NCI-H524 treated with DMSO at 0.1 percent for 48 hours (cell line): ENCODE measurements at regions not wholly inside any gene's neighbourhood (a gene's known extent, or its start where the extent isn't known, plus 50 kb on each side); places are given as distances from the start of the nearest gene placed in this dataset.
"Not testable (repeated sequence)": the region's sequence is repeated elsewhere in the genome, so short reads cannot be mapped to it uniquely, and the experiment has no call there.

Source experiments
- DNase-seq: peaks from one replicate; lab custom pipeline; 2025; lab: John Stamatoyannopoulos, UW

GRCh38 chr5:53219174-53219573 is 109.6 kb upstream of the MOCS2 start:
- DNase-seq, result no peak

DNA sequence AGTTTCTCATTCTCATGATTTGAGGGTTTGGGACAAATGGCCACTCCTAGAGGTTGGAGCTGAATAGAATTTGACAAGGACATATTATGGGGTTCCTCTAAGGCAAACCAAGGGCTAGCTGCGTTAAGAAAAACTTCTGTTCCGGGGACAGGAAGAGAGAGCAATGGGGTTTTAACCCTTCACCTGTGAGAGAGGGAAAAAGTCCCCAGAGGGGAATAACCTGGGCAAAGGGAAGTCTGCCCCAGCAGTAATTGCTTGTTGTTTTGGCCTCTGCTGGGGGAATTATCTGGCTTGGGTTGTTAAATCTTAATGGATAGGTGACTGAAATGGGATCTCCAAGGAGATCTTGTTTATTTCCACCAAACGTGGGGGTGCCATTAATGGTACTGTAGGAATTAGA is 110.1 kb upstream of the MOCS2 start:
- DNase-seq, result no peak

DNA sequence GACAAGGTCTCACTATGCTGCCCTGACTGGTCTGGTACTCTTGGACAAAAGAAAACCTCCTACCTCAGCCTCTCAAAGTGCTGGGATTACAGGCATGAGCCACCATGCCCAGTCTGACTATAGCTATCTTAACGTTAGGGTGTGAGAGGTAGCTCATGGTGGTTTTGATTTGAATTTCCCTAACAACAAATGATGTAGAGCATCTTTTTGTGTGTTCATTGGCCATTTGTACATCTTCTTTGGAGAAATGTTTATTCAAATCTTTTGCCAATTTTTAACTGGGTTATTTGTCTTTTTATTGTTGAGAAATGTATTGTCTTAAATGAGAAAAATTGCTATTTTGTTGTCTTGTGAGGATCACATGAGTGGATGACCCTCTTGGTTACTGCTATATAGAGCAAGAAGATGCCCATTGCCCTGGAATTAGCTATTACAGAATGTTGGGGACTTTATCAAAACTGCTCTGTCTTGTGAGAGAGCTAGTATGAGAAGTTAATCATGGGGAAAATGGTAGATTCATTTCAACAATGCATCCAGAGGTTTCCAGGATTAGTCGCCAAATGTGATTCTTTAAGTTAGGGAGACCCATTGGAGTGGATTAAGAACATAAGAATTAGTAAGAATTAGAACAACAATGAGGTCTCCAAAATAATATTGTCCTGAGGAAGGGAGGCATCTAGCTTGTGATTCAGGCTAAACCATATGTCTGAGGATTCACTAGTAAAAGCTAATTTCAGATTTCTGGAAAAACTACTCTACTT is 124.3 kb upstream of the MOCS2 start:
- DNase-seq, result no peak

DNA sequence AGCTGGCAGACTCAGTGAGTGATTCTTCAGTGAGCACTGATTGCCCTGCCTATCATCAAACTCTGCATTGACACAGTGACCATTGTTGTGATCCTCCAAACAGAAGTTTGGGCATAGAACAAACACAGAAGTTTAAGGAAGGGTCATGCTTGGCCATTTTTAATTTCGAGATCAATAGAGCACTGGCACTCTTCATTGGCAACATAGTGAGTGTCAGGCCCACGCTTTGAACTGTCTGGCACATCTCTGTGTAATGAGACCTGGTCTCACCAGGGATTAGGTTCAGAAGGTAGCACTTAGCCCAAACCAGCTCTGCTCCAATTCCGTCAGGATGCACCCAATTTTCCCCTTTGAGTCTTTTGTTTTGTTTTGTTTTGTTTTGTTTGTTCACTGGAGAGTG is 127.1 kb upstream of the MOCS2 start:
- DNase-seq, result no peak

DNA sequence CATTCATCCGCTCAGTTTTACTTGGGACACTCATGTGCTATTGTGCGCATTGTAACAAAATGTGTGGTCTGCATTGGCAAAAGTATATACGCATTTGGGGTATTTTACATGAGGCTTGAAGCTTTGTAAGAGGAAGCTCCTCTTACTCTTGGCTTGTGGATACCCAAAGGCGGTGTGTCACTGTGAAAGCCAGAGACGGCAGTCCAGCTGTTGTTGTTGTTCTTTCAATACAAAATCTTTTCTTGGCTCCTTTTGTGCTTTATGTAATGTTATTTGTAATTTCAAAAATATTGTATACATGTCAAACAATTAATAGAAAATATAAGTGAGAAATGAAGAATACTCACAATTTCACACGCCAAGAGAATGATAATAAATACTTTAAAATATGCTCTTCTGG is 128.3 kb upstream of the MOCS2 start:
- no peak for DNase-seq

GRCh38 chr5:53239301-53239990 is 129.9 kb upstream of the MOCS2 start:
- DNase-seq, result no peak

- DNase-seq, result no peak
Observed at GRCh38 chr5:53240661-53241060, 131.1 kb upstream of the MOCS2 start.

DNA sequence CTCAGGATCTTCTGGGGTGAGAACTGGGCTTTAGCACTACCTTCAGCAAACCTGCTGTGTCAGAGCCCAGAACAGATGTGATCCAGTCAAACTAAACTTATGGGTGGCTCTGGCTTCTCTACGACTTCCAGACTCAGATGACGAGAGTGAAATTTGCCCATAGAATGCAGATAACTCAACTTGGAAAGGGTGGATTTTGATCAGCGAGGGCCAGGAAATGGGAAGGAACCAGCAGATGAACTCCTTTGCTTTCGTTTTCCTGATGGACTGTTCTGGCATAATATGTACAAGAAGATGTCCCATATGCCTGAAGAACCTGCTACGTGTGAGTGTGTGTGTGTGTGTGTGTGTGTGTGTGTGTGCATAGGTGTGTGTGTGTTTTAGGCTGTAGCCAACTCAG is 132.0 kb upstream of the MOCS2 start:
- DNase-seq, result no peak

DNA sequence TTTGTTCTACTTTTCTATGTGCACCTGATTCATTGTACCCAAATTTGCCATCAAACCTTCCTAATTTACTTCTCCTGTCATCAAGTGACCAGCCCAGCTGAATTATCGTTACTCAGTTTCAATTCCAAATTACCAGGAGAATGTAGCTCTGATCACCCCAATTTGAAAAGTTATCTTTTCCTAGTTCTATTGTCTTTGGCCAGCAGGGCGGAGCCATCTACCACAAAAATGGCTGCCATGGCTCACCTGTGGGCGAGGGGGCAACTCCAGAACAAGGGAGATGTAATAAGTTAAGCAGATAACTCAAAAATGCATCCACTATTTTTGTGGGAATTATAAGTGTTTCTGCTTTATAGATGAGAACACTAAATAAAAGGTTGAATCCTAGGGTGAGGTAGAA is 133.8 kb upstream of the MOCS2 start:
- no peak for DNase-seq

GRCh38 chr5:53246042-53246836 is 136.7 kb upstream of the MOCS2 start:
- DNase-seq, result no peak

DNA sequence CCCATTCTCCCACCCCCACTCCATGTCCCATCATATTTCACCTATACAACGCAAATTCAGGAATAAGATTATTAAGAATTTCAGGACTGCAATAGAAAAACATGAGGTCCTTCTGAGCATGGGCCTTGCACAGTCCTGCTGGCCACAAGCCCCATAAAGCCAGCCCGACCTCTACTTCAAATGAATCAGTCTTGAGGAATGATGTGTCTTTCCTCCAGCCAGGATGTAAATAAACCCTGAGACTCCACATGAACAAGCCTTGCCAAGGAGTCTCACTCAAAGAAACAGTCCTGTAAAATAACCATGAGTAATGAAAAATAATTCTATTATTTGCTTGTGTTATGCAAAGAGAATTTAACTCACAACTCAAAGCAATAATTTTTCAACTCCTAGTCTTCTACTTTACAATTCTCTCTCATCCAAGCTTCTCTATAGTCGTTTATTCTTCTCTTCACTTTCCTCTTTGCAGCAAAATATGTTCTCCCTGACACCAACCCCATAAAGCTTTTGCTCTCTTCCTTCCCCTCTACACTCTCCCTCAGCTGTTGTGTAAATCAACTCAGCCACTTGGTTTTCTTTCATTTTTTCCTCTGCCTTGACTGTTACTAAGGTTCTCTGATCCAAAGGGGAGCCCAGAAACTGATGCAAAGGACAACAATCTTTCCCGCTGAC is 140.1 kb upstream of the MOCS2 start:
- DNase-seq, result no peak

DNA sequence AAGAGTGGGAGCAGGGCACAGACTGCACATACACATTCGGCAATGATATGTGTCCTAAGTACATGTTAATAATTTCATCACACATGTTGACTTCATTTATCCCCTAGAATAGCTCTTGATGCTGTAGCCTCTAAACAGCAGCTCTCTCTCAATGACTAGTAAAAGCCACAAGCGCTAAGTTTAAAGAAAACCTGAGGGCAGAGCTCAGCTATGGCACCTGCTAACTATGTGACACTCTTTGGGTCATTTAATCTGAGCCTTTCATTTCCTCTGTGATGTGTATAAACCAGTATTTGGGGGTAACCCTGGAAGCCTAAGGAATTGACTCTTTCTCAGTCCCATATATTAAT is 140.6 kb upstream of the MOCS2 start:
- no peak for DNase-seq

GRCh38 chr5:53253421-53253871 is 143.9 kb upstream of the MOCS2 start:
- no peak for DNase-seq

DNA sequence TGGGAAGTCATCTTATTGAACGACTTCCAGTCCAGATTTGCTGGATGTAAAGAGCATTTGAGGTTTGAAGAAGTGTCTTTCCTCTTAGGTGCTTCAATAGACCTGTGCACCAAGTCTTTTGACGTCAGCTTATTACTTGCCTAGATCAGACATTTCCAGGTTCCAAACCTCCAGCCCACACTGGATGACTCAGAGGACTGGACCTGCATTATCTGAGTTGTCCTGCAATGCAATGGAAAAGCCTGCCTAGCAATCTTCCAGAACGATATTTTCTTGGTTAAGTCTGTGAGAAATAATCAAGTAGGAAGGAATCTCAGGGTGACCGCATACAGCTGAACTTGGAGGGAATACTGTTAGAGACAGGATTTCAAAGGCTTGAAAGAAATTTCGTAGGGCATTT is 147.2 kb upstream of the MOCS2 start:
- no peak for DNase-seq

- DNase-seq, result no peak
Observed at GRCh38 chr5:53257806-53258373, 148.3 kb upstream of the MOCS2 start.

DNA sequence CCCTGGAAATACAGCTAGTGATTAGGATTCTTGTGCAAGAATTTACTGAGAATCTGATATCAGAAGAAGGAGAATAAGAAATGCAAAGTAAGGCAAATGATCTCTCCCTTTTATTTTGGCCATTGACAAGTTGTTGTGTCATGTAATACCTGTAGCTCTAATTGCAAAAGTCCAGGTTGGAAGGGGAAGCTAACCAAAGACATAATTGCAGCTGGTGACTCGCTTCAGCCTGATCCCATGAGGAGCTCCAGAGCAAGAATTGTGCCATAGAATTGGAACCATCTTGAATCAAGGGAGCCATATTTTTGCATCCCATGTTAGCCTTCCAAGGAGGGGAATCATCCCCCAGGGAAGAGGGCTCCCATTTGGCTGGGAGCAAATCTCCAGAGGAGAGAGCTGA is 149.6 kb upstream of the MOCS2 start:
- DNase-seq, result no peak

- no peak for DNase-seq
Observed at GRCh38 chr5:53260446-53260845, 150.9 kb upstream of the MOCS2 start.

GRCh38 chr5:53261245-53261644 is 151.7 kb upstream of the MOCS2 start:
- DNase-seq, result no peak

GRCh38 chr5:53262348-53262970 is 152.9 kb upstream of the MOCS2 start:
- no peak for DNase-seq

GRCh38 chr5:53263151-53263550 is 153.6 kb upstream of the MOCS2 start:
- no peak for DNase-seq

DNA sequence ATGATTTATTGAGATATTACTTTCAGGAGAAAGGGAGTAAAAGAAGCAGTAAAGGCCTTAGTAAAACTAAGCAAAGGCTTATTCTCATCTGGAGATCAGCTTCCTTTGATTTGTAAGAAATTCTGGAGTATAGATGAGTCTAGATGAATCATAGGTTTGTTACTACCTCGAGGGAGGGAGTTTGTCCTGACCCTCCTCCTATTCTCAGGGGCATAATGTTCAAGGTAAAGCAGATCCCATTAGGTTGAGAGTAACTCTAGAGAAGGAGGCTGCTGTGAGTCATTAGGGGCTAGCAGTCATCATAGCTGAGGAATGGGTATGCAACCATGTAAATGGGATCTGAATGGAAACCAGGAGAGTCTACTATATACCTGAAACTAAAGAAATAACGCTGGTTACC is 155.5 kb upstream of the MOCS2 start:
- no peak for DNase-seq

DNA sequence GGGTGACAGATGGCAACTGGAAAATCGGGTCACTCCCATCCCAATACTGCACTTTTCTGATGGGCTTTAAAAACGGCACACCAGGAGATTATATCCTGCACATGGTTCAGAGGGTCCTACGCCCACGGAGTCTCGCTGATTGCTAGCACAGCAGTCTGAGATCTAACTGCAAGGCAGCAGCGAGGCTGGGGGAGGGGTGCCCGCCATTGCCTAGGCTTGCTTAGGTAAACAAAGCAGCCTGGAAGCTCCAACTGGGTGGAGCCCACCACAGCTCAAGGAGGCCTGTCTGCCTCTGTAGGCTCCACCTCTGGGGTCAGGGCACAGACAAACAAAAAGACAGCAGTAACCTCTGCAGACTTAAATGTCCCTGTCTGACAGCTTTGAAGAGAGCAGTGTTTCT is 158.7 kb upstream of the MOCS2 start:
- not testable (repeated sequence) for DNase-seq
